SK-N-SH treated with all-trans-retinoic acid at 6 μM for 48 hours (cell line): ENCODE measurements at regions not wholly inside any gene's neighbourhood (a gene's known extent, or its start where the extent isn't known, plus 50 kb on each side); places are given as distances from the start of the nearest gene placed in this dataset.

Experiments used
- ARNTL ChIP-seq: fragments of 450-650 bp; formaldehyde crosslinking; IDR thresholded peaks from 2 replicates; pipeline ENCODE4 v1.5.0; 2020; ENCODE audit warnings: low read depth, mild to moderate bottlenecking, moderate library complexity, borderline replicate concordance
- CREB5 ChIP-seq: fragments of 250-450 bp; sonication (Bioruptor Pico); IDR thresholded peaks from 2 replicates; pipeline ENCODE4 v1.5.1; 2020; ENCODE audit warnings: low read depth, mild to moderate bottlenecking, moderate library complexity
- GLIS3 ChIP-seq: fragments of 250-450 bp; sonication (Bioruptor Pico); IDR thresholded peaks from 2 replicates; pipeline ENCODE4 v1.5.0; 2020; ENCODE audit warnings: mild to moderate bottlenecking, moderate library complexity
- RARB ChIP-seq: fragments of 250-450 bp; sonication (Bioruptor Pico); IDR thresholded peaks from 2 replicates; pipeline ENCODE4 v1.8.0; 2021; ENCODE audit warnings: mild to moderate bottlenecking, moderate library complexity
- ZNF70 ChIP-seq: fragments of 450-650 bp; formaldehyde crosslinking; IDR thresholded peaks from 2 replicates; pipeline ENCODE4 v1.5.0; 2020; ENCODE audit warnings: mild to moderate bottlenecking, moderate library complexity

DNA sequence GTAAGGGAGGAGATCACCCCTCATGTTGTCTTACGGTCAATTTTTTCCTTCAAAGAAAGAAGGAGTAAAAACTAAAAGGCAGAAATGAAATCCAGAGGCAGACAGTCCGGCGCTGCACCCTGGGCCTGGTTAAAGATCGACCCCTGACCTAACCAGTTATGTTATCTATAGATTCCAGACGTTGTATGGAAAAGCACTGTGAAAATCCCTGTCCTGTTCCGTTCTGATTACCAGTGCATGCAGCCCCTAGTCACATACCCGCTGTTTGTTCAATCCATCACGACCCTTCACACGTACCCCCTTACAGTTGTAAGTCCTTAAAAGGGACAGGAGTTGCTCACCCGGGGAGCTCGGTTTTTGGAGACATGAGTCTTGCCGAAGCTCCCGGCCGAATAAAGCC is 105.6 kb upstream of the JADE1 start:
- TF ChIP-seq GLIS3 (CRISPR knock-in tag) (no peak), CREB5 (CRISPR knock-in tag) (no peak), RARB (CRISPR knock-in tag) (no peak), ARNTL (CRISPR knock-in tag) (no peak), ZNF70 (CRISPR knock-in tag) (no peak)
